ENCODE measurements at regions not wholly inside any gene's neighbourhood (a gene's known extent, or its start where the extent isn't known, plus 50 kb on each side); places are given as distances from the start of the nearest gene placed in this dataset.
A peak's percentile ranks its signal among the peaks of the same experiment; 100 is the strongest.

DNA sequence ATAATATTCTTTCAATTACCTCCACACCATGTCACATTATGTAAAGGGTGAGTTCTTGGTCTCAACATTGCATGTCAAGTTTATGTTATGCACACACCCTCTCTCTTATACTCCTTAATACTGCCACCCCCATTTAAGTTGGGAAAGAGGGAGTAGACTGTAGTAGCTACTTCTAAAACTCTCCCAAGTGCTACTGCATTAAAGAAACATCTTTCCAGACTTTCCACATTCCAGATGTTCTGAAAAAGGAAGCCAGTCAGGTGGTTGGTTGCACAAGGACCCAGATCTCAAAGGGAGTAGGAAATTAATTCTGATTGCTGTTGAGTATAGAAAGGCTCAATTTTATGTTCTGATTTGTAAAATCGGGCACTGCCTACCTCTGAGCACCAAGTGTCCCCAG lies 419.5 kb downstream of the CD83 start:
- DNase-seq: no peak
- Histone ChIP-seq H3K36me3 (no peaks in the 10 kb centered on the region), H3K4me3 (no peak overlapping the region), H3K27me3 (no peaks in the 10 kb centered on the region), H3K9me3 (peaks cover 0 to 13% (median 0%) of the 10 kb centered on the region in 11 donors), H3K4me1 (peaks cover 0 to 23% (median 0%) of the 10 kb centered on the region in 9 donors), H3K27ac (no peak overlapping the region)
- WGBS, 2 donors: 84 to 100% methylated on average over 1 of the region's 1 CpG
- intact Hi-C loops (cut with DNase I): loop anchor here in 1 of 10 donors (10.0 kb wide), 1 partner anchor 168 kb away; no protein-coding TSS in a partner anchor
- ATAC-seq: no peak
- TF ChIP-seq, protein P1, sequence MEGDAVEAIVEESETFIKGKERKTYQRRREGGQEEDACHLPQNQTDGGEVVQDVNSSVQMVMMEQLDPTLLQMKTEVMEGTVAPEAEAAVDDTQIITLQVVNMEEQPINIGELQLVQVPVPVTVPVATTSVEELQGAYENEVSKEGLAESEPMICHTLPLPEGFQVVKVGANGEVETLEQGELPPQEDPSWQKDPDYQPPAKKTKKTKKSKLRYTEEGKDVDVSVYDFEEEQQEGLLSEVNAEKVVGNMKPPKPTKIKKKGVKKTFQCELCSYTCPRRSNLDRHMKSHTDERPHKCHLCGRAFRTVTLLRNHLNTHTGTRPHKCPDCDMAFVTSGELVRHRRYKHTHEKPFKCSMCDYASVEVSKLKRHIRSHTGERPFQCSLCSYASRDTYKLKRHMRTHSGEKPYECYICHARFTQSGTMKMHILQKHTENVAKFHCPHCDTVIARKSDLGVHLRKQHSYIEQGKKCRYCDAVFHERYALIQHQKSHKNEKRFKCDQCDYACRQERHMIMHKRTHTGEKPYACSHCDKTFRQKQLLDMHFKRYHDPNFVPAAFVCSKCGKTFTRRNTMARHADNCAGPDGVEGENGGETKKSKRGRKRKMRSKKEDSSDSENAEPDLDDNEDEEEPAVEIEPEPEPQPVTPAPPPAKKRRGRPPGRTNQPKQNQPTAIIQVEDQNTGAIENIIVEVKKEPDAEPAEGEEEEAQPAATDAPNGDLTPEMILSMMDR (IDR thresholded peaks at IDR 0.05): no peak

DNA sequence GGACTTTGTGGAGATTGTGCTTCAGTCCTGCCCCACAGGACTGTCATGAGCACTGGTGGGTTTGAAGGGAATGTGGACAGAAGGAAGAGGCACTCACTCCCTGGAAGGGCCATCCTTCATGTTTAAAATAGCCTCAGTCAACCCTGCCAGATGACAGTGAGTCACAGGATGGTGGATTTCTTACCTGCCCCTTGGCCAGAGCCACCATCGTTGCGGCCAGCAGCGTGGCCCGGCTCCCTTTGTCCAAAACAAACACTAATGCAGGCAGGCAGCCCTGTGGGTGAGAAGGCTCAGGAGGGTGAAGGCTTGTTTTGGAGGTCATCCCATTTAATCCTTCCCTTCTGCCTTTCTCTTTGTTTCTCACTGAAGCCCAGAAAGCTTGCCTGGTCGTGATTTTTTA lies 422.7 kb downstream of the CD83 start:
- Histone ChIP-seq H3K27me3 (no peaks in the 10 kb centered on the region), H3K27ac (no peak overlapping the region), H3K4me1 (peaks cover 0 to 18% (median 0%) of the 10 kb centered on the region in 9 donors), H3K9me3 (peaks cover 0 to 13% (median 0%) of the 10 kb centered on the region in 11 donors), H3K4me3 (no peak overlapping the region), H3K36me3 (no peaks in the 10 kb centered on the region)
- TF ChIP-seq, protein P1 (IDR thresholded peaks at IDR 0.05): no peak
- 67 to 75% methylated on average over 5 of the region's 5 CpGs for WGBS, 2 donors
- DNase-seq (peak in 1 of 2 donors; percentile 20), ATAC-seq (peak in 6 of 8 donors; percentile 34 to 88 (median 81))
- intact Hi-C loops (cut with DNase I): no loop called here

DNA sequence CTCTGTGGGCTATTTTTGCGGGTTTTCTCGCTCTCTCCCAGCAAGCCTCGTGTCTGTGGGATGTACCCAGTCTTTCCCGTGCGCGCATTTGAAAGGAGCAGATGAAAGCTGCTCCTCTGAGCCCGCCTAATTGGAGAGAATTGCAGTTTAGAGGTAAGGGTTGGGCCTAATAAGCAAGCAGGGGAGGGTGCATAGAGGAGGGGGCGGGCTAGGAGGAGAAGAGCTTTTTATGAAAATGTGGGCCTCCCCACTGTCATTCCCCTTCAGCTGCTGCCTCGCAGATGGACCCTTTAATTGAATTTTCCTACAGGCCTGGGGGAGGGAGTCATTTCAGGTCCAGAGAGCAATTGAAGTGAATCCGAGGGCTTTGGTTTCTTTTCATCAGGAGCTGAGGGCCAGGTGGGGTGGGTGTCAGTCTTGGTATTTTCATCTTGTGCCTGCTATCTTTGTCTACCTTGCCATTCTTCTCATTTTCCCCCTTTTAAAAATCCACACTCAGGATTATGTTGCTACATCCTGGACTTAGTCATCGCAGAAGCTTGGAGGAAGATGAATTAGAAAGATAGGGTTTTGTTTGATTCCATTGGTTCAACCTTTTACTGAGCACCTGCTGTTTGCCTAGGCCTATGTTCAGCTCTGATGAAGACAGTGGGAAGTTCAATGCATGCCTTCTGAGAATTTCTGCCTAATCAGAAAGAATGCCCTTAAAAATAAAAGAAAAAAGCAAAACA lies 423.4 kb downstream of the CD83 start:
- H3K36me3 ChIP-seq: no peaks in the 10 kb centered on the region
- H3K27ac ChIP-seq: no peak overlapping the region
- H3K4me3 ChIP-seq: no peak overlapping the region
- DNase-seq: no peak
- peaks cover 0 to 18% (median 0%) of the 10 kb centered on the region in 9 donors for H3K4me1 ChIP-seq
- TF ChIP-seq, protein P1 (IDR thresholded peaks at IDR 0.05): no peak
- H3K9me3 ChIP-seq: peaks cover 0 to 13% (median 0%) of the 10 kb centered on the region in 11 donors
- ATAC-seq: no peak
- H3K27me3 ChIP-seq: no peaks in the 10 kb centered on the region
- 94% methylated on average over 11 of the region's 11 CpGs for WGBS, 2 donors
- intact Hi-C loops (cut with DNase I): no loop called here

DNA sequence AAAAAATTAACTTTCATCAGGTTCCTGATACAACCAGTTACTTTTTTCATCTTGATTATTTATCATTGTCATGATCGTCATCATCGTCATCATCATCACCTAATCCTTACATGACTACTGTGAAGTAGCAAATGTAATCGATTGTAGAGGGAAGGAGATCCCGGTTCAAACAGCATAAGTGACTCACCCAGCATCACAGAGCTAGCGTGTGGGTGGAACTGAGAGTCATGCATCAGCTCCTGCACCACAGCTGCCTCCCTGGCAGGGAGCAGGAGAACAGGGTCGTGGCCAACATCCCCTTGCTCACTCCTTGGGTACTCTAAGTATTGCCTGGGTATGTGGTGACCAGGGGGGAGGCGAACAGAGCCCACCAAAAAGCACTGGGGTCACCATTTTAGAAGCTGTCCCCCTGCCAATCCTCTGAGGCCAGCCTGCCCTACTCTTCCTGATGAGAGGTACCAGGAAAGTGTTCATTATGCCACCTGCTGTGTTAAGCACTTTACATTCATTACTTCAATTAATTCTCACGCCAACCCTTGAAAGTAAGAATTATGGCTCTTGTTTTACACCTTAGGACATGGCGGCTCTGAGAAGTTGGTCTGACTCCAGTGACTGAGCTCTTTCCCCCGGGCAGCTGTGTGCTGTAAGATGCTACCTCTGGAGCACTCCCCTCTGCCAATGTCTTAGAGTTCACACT lies 425.2 kb downstream of the CD83 start:
- peak in 1 of 8 donors; percentile 57 for ATAC-seq
- Histone ChIP-seq H3K27me3 (no peaks in the 10 kb centered on the region), H3K4me3 (no peak overlapping the region), H3K36me3 (no peaks in the 10 kb centered on the region), H3K9me3 (peaks cover 0 to 4% (median 0%) of the 10 kb centered on the region in 11 donors), H3K4me1 (peaks cover 0 to 18% (median 0%) of the 10 kb centered on the region in 9 donors), H3K27ac (no peak overlapping the region)
- intact Hi-C loops (cut with DNase I): no loop called here
- TF ChIP-seq, protein P1 (IDR thresholded peaks at IDR 0.05): no peak
- 85 to 87% methylated on average over 10 of the region's 10 CpGs for WGBS, 2 donors
- no peak for DNase-seq
